Mucosa of descending colon (tissue), 3 donors: ENCODE measurements at regions not wholly inside any gene's neighbourhood (a gene's known extent, or its start where the extent isn't known, plus 50 kb on each side); places are given as distances from the start of the nearest gene placed in this dataset.

Source experiments
- ATAC-seq: fragments of 200-7000 bp; cut with Tn5 transposase; one replicate; pipeline ENCODE4 v1.9.1; 2020; ENCODE audit warnings: mild to moderate bottlenecking, moderate library complexity
- DNase-seq, 3 donors: peaks; one replicate each; pipeline ENCODE4 v3.0.0-alpha.2; 2020
- H3K36me3 ChIP-seq: fragments of 200-600 bp; one replicate; pipeline ENCODE4 v1.8.0; 2021; ENCODE audit warnings: low read depth, mild to moderate bottlenecking
- H3K4me1 ChIP-seq: fragments of 200-600 bp; one replicate; pipeline ENCODE4 v1.8.0; 2021; ENCODE audit warnings: low read depth, mild to moderate bottlenecking
- H3K4me3 ChIP-seq: fragments of 200-600 bp; one replicate; pipeline ENCODE4 v1.8.0; 2021; ENCODE audit warnings: mild to moderate bottlenecking
- H3K9me3 ChIP-seq: fragments of 200-600 bp; one replicate; pipeline ENCODE4 v1.8.0; 2021; ENCODE audit warnings: mild to moderate bottlenecking
- CTCF ChIP-seq: fragments of 200-600 bp; IDR thresholded peaks from one replicate; pipeline ENCODE4 v1.8.0; 2022; ENCODE audit warnings: antibody characterized with exemption, mild to moderate bottlenecking
- intact Hi-C, 2 donors: fragments of 100-400 bp; cut with DNase I in 1 of 2; cut with micrococcal nuclease in 1 of 2; formaldehyde crosslinking; loops; one replicate each; pipeline versions ENCODE4 v1.11.0 to v1.11.1; 2022; cut with DNase I, micrococcal nuclease
- donor health status: DM: no; HTN: no; CAD: no; lungs with moderate emphysema.
- donor health status: DM: no; HTN: no; CAD: no.
- donor health status: DM: no; HTN: yes; CAD: no.

- ATAC-seq = no peak
Measured at GRCh38 chr16:52184336-52184735, 362.6 kb downstream of the TOX3 start.

GRCh38 chr16:52182840-52183239, 364.1 kb downstream of the TOX3 start:
- DNase-seq (no peak), ATAC-seq (no peak)
- no peak for TF ChIP-seq CTCF
- no peaks in the 10 kb centered on the region for H3K36me3 ChIP-seq
- intact Hi-C loops = no loop called here
- no peaks in the 10 kb centered on the region for H3K4me1 ChIP-seq
- no peaks in the 10 kb centered on the region for H3K9me3 ChIP-seq
- H3K4me3 ChIP-seq = no peak overlapping the region

More at GRCh38 chr16:52184336-52184735, 362.6 kb downstream of the TOX3 start:
- Histone ChIP-seq H3K4me1 (no peaks in the 10 kb centered on the region), H3K36me3 (no peaks in the 10 kb centered on the region), H3K4me3 (no peak overlapping the region), H3K9me3 (no peaks in the 10 kb centered on the region)
- no peak for DNase-seq
- TF ChIP-seq CTCF = no peak
- intact Hi-C loops = no loop called here

GRCh38 chr16:52174168-52174567, 372.8 kb downstream of the TOX3 start:
- intact Hi-C loops = no loop called here
- Histone ChIP-seq H3K4me3 (no peak overlapping the region), H3K4me1 (no peaks in the 10 kb centered on the region), H3K36me3 (no peaks in the 10 kb centered on the region), H3K9me3 (no peaks in the 10 kb centered on the region)
- no peak for DNase-seq
- TF ChIP-seq CTCF = no peak
- ATAC-seq = no peak

GRCh38 chr16:52171481-52171880, 375.5 kb downstream of the TOX3 start:
- no peak for ATAC-seq
- no peak for TF ChIP-seq CTCF
- no peaks in the 10 kb centered on the region for H3K36me3 ChIP-seq
- no peak overlapping the region for H3K4me3 ChIP-seq
- intact Hi-C loops = no loop called here
- no peaks in the 10 kb centered on the region for H3K4me1 ChIP-seq
- DNase-seq = no peak
- H3K9me3 ChIP-seq = no peaks in the 10 kb centered on the region

GRCh38 chr16:52167328-52167727, 379.6 kb downstream of the TOX3 start:
- ATAC-seq (no peak), DNase-seq (no peak)
- intact Hi-C loops = no loop called here
- Histone ChIP-seq H3K4me1 (no peaks in the 10 kb centered on the region), H3K4me3 (no peak overlapping the region), H3K36me3 (no peaks in the 10 kb centered on the region), H3K9me3 (no peaks in the 10 kb centered on the region)
- TF ChIP-seq CTCF = no peak

GRCh38 chr16:52165961-52166360, 381.0 kb downstream of the TOX3 start:
- no peaks in the 10 kb centered on the region for H3K9me3 ChIP-seq
- TF ChIP-seq CTCF = no peak
- no peaks in the 10 kb centered on the region for H3K36me3 ChIP-seq
- intact Hi-C loops = no loop called here
- no peaks in the 10 kb centered on the region for H3K4me1 ChIP-seq
- DNase-seq (no peak), ATAC-seq (no peak)
- H3K4me3 ChIP-seq = no peak overlapping the region
